ENCODE measurements at regions not wholly inside any gene's neighbourhood (a gene's known extent, or its start where the extent isn't known, plus 50 kb on each side); places are given as distances from the start of the nearest gene placed in this dataset.

DNA sequence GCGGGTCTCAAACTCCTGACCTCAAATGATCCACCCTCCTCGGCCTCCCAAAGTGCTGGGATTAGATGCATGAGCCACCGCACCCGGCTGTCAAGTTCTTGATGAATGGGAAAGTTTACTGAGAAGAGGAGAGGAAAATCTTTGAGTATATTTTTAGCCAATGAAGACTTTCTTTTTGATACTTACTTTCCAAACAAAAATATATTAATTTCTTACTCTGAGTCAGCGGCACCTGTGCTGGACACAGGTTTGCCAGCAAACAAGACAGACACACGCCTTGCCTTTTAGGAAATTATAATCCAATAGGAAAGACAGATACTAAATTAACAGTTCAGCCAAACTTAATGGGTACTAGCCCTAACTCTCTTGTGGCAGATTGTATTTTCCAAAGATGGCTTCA is 166.6 kb downstream of the SHQ1 start:
- TF ChIP-seq, protein P1, sequence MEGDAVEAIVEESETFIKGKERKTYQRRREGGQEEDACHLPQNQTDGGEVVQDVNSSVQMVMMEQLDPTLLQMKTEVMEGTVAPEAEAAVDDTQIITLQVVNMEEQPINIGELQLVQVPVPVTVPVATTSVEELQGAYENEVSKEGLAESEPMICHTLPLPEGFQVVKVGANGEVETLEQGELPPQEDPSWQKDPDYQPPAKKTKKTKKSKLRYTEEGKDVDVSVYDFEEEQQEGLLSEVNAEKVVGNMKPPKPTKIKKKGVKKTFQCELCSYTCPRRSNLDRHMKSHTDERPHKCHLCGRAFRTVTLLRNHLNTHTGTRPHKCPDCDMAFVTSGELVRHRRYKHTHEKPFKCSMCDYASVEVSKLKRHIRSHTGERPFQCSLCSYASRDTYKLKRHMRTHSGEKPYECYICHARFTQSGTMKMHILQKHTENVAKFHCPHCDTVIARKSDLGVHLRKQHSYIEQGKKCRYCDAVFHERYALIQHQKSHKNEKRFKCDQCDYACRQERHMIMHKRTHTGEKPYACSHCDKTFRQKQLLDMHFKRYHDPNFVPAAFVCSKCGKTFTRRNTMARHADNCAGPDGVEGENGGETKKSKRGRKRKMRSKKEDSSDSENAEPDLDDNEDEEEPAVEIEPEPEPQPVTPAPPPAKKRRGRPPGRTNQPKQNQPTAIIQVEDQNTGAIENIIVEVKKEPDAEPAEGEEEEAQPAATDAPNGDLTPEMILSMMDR (IDR thresholded peaks at IDR 0.05) = no peak
- TF ChIP-seq EZH2 (IDR thresholded peaks at IDR 0.05) = no peak
